ENCODE measurements at regions not wholly inside any gene's neighbourhood (a gene's known extent, or its start where the extent isn't known, plus 50 kb on each side); places are given as distances from the start of the nearest gene placed in this dataset.
"Not testable (repeated sequence)": the region's sequence is repeated elsewhere in the genome, so short reads cannot be mapped to it uniquely, and the experiment has no call there.

DNA sequence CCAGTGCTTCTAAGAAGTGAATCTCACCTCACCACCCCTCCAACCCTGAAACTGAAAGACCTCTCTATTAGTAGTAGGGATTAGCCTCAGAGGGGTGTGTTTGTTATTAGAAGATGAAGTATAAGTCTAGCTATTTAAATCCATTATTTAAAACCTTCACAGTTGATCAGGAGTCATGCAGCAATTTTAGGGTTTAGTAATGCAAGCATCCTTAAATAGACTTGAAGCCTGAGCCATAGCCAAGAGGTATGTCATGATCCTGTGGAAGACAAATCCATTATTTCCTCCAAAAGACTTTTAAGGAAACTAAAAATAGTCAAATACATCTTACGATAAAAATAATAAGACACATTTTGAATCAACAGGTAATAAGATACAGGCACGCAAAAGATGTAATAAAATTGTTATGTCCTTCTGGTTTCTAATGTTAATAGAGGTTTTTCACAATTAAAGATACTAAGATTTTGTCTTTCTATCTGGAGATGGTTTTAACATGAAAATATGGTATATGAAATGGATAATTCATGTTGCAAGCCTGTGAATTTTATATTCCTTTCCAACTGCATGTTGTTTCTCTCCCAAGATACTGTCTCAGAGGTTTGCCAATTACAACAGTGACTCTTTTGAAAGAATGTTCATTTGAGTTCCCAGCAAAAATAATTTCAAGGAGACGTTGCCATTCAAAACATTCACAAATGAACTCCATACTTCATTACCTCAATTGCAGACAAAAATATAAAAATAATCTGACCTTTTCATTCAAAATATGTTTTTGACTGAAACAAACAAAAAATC lies 68.0 kb downstream of the LUZP4 start:
- no peak for ATAC-seq
- Histone ChIP-seq H3K4me1 (no peaks in the 10 kb centered on the region), H3K36me3 (no peaks in the 10 kb centered on the region), H3K27ac (peak overlapping the region; percentile 13 to 63), H3K27me3 (peaks cover 0 to 4% of the 10 kb centered on the region in 2 donors), H3K9me3 (no peaks in the 10 kb centered on the region), H3K4me3 (no peak overlapping the region)
- no peak for DNase-seq
- intact Hi-C loops (cut with DNase I): no loop called here
- TF ChIP-seq, protein P1, sequence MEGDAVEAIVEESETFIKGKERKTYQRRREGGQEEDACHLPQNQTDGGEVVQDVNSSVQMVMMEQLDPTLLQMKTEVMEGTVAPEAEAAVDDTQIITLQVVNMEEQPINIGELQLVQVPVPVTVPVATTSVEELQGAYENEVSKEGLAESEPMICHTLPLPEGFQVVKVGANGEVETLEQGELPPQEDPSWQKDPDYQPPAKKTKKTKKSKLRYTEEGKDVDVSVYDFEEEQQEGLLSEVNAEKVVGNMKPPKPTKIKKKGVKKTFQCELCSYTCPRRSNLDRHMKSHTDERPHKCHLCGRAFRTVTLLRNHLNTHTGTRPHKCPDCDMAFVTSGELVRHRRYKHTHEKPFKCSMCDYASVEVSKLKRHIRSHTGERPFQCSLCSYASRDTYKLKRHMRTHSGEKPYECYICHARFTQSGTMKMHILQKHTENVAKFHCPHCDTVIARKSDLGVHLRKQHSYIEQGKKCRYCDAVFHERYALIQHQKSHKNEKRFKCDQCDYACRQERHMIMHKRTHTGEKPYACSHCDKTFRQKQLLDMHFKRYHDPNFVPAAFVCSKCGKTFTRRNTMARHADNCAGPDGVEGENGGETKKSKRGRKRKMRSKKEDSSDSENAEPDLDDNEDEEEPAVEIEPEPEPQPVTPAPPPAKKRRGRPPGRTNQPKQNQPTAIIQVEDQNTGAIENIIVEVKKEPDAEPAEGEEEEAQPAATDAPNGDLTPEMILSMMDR (IDR thresholded peaks at IDR 0.05): no peak

DNA sequence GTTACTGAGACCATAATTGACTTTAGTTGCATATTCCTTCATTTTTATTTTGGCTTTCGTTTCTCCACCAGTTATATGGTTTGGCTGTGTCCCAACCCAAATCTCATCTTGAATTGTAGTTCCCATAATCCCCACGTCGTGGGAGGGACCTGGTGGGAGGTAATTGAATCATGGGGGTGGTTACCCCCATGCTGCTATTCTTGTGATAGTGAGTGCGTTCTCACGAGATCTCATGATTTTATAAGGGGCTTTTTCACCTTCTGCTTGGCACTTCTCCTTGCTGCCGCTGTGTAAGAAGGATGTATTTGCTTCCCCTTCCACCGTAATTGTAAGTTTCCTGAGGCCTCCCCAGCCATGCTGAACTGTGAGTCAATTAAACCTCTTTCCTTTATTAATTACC lies 70.0 kb downstream of the LUZP4 start:
- H3K4me3 ChIP-seq; intact Hi-C loops (cut with DNase I); H3K9me3 ChIP-seq; H3K4me1 ChIP-seq; H3K27ac ChIP-seq; H3K27me3 ChIP-seq; DNase-seq; ATAC-seq; H3K36me3 ChIP-seq: not testable (repeated sequence)

DNA sequence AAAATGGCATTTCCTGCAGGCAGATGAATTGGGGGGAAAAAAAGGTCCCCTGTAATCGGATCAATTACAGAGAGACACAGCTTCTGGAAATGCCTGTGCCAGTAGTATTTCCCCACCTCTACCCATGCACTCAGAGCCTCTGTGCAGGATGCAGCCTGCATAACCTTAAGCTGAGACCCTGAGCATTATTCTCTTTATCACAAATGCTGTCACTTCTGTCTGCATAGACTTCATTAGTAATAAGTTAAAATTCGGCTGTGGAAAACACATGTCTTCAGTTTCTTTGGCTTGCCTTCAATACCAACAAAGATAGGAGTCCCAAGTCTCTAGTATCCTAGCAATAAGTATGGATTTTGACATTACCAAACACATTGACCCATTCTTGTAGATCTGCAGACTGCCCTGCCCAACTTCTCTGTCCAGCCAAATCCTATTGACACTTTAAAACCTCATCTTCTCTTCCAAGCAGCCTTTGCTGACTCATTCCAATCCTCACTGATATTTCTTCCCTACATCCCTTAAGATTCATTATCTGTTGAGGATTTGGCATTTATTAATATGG lies 70.8 kb downstream of the LUZP4 start:
- Histone ChIP-seq H3K9me3 (no peaks in the 10 kb centered on the region), H3K27me3 (peaks cover 0 to 8% of the 10 kb centered on the region in 2 donors), H3K27ac (no peak overlapping the region), H3K4me1 (no peaks in the 10 kb centered on the region), H3K4me3 (no peak overlapping the region), H3K36me3 (no peaks in the 10 kb centered on the region)
- intact Hi-C loops (cut with DNase I): no loop called here
- TF ChIP-seq, protein P1 (IDR thresholded peaks at IDR 0.05): no peak
- ATAC-seq (no peak), DNase-seq (no peak)

DNA sequence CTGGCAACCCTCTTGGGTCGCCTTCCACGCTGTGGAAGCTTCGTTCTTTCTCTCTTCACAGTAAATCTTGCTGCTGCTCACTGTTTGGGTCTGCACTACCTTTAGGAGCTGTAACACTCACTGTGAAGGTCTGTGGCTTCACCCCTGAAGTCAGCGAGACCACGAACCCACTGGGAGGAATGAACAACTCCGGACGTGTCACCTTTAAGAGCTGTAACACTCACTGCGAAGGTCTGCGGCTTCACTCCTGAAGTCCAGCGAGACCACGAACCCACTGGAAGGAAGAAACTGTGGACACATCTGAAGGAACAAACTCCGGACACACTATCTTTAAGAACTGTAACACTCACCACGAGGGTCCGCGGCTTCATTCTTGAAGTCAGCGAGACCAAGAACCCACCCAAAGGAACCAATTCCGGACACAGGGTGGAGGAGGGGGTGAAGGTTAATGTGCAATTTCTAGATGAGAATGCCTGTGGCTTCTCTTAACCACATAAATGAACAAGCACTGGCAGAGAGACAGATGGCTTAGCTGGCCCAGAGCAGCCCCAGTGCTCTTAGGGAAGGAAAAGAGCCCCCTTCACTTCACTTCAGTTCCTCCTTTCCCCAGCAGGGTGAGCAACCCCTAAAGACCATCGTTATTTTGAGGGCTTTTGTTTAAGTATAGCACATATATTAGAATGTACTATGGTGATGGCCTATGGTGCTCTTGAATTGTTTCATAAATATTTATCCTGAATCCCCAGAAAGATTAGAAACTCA lies 73.0 kb downstream of the LUZP4 start:
- Histone ChIP-seq H3K4me1 (no peaks in the 10 kb centered on the region), H3K27ac (no peak overlapping the region), H3K36me3 (no peaks in the 10 kb centered on the region), H3K27me3 (peaks cover 0 to 3% of the 10 kb centered on the region in 2 donors), H3K9me3 (no peaks in the 10 kb centered on the region), H3K4me3 (no peak overlapping the region)
- ATAC-seq: peak; percentile 50
- TF ChIP-seq, protein P1 (IDR thresholded peaks at IDR 0.05): no peak
- intact Hi-C loops (cut with DNase I): no loop called here
- no peak for DNase-seq

DNA sequence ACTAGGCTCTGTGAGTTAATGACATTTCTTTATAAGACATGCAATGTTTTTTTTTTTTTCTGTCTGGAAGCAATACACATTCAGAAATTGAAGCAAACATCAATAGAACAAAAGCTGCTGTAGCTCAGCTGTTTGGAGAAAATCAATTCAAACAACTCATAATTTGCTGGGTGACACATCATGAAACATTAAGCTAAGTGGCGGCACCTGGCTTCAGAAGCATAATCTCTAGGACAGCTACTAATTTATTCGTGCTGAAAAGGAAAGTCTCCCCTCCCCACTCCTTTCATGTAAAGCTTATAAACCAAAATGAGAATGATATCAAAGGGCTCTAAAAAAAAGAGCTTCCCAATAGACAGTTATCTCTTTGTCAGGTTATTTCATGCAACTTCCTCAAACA lies 73.9 kb downstream of the LUZP4 start:
- intact Hi-C loops (cut with DNase I): no loop called here
- H3K9me3 ChIP-seq: no peaks in the 10 kb centered on the region
- DNase-seq (no peak), ATAC-seq (no peak)
- TF ChIP-seq, protein P1 (IDR thresholded peaks at IDR 0.05): no peak
- H3K27ac ChIP-seq: no peak overlapping the region
- H3K4me3 ChIP-seq: no peak overlapping the region
- H3K4me1 ChIP-seq: no peaks in the 10 kb centered on the region
- peaks cover 0 to 3% of the 10 kb centered on the region in 2 donors for H3K27me3 ChIP-seq
- H3K36me3 ChIP-seq: no peaks in the 10 kb centered on the region
